ENCODE measurements at regions not wholly inside any gene's neighbourhood (a gene's known extent, or its start where the extent isn't known, plus 50 kb on each side); places are given as distances from the start of the nearest gene placed in this dataset.

GRCh38 chr21:35406635-35407034 lies 357.5 kb upstream of the RUNX1 start:
- Mint-ChIP-seq H3K4me3 (ENCODE audit: unreplicated experiment) (no peak overlapping the region), H3K27ac (ENCODE audit: unreplicated experiment) (no peak overlapping the region), H3K9me3 (ENCODE audit: unreplicated experiment) (no peaks in the 10 kb centered on the region), H3K27me3 (ENCODE audit: unreplicated experiment) (peaks cover 3% of the 10 kb centered on the region), H3K4me1 (ENCODE audit: low read depth, unreplicated experiment) (no peaks in the 10 kb centered on the region), H3K36me3 (ENCODE audit: unreplicated experiment) (no peaks in the 10 kb centered on the region)
- TF ChIP-seq, protein P1, sequence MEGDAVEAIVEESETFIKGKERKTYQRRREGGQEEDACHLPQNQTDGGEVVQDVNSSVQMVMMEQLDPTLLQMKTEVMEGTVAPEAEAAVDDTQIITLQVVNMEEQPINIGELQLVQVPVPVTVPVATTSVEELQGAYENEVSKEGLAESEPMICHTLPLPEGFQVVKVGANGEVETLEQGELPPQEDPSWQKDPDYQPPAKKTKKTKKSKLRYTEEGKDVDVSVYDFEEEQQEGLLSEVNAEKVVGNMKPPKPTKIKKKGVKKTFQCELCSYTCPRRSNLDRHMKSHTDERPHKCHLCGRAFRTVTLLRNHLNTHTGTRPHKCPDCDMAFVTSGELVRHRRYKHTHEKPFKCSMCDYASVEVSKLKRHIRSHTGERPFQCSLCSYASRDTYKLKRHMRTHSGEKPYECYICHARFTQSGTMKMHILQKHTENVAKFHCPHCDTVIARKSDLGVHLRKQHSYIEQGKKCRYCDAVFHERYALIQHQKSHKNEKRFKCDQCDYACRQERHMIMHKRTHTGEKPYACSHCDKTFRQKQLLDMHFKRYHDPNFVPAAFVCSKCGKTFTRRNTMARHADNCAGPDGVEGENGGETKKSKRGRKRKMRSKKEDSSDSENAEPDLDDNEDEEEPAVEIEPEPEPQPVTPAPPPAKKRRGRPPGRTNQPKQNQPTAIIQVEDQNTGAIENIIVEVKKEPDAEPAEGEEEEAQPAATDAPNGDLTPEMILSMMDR (IDR thresholded peaks at IDR 0.05; ENCODE audit: partially characterized antibody, unreplicated experiment): no peak
- DNase-seq: no peak

DNA sequence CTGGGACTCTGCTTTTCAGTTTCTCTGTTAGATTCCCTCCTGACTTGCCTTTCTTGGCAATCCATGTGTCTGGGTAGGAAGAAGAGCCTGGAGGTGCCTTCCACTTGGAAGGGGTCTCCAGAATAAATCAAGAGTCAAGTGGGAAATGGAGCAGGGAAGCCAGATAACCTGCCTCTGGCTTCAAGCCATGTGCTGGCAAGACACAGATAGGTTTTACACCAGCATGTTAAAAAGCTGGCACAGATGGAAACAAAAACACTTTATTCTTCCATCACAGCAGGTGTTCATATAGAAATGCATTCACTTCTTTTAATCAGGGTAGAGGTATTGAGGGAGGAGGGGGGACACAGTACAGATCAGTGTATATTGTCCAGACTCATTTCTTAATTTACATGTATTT lies 356.9 kb upstream of the RUNX1 start:
- H3K36me3 Mint-ChIP-seq (ENCODE audit: unreplicated experiment): no peaks in the 10 kb centered on the region
- H3K27me3 Mint-ChIP-seq (ENCODE audit: unreplicated experiment): peaks cover 4% of the 10 kb centered on the region
- no peak overlapping the region for H3K27ac Mint-ChIP-seq (ENCODE audit: unreplicated experiment)
- H3K4me1 Mint-ChIP-seq (ENCODE audit: low read depth, unreplicated experiment): no peaks in the 10 kb centered on the region
- no peaks in the 10 kb centered on the region for H3K9me3 Mint-ChIP-seq (ENCODE audit: unreplicated experiment)
- no peak overlapping the region for H3K4me3 Mint-ChIP-seq (ENCODE audit: unreplicated experiment)
- no peak for DNase-seq
- TF ChIP-seq, protein P1 (IDR thresholded peaks at IDR 0.05; ENCODE audit: partially characterized antibody, unreplicated experiment): no peak

GRCh38 chr21:35404247-35404646 lies 355.1 kb upstream of the RUNX1 start:
- Mint-ChIP-seq H3K36me3 (ENCODE audit: unreplicated experiment) (no peaks in the 10 kb centered on the region), H3K27ac (ENCODE audit: unreplicated experiment) (no peak overlapping the region), H3K9me3 (ENCODE audit: unreplicated experiment) (no peaks in the 10 kb centered on the region), H3K4me1 (ENCODE audit: low read depth, unreplicated experiment) (no peaks in the 10 kb centered on the region), H3K4me3 (ENCODE audit: unreplicated experiment) (no peak overlapping the region), H3K27me3 (ENCODE audit: unreplicated experiment) (peaks cover 4% of the 10 kb centered on the region)
- DNase-seq: no peak
- TF ChIP-seq, protein P1 (IDR thresholded peaks at IDR 0.05; ENCODE audit: partially characterized antibody, unreplicated experiment): no peak

DNA sequence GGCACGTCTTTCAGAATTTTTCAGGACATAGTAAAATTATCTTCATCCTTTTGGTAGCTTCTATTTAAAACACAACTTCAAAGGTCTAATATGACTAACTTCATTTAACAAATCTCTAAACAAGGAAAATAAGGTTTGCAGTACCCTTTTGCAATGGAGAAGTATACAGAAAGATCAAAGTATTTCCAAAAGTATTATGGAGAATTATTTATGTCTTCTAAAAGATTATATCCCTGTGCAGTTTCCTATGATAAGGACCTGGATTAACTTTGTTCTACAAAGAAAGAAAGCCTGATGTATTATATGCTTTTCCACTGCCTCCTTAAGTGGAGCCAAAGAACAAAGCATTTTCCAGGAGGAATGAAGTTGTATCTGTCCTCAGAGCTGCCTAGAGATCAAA lies 353.0 kb upstream of the RUNX1 start:
- Mint-ChIP-seq H3K4me1 (ENCODE audit: low read depth, unreplicated experiment) (no peaks in the 10 kb centered on the region), H3K27ac (ENCODE audit: unreplicated experiment) (no peak overlapping the region), H3K27me3 (ENCODE audit: unreplicated experiment) (peaks cover 4% of the 10 kb centered on the region), H3K4me3 (ENCODE audit: unreplicated experiment) (no peak overlapping the region), H3K9me3 (ENCODE audit: unreplicated experiment) (no peaks in the 10 kb centered on the region), H3K36me3 (ENCODE audit: unreplicated experiment) (no peaks in the 10 kb centered on the region)
- TF ChIP-seq, protein P1 (IDR thresholded peaks at IDR 0.05; ENCODE audit: partially characterized antibody, unreplicated experiment): no peak
- DNase-seq: no peak

- peaks cover 4% of the 10 kb centered on the region for H3K27me3 Mint-ChIP-seq (ENCODE audit: unreplicated experiment)
- no peaks in the 10 kb centered on the region for H3K9me3 Mint-ChIP-seq (ENCODE audit: unreplicated experiment)
- no peaks in the 10 kb centered on the region for H3K4me1 Mint-ChIP-seq (ENCODE audit: low read depth, unreplicated experiment)
- DNase-seq: no peak
- no peaks in the 10 kb centered on the region for H3K36me3 Mint-ChIP-seq (ENCODE audit: unreplicated experiment)
- no peak overlapping the region for H3K4me3 Mint-ChIP-seq (ENCODE audit: unreplicated experiment)
- H3K27ac Mint-ChIP-seq (ENCODE audit: unreplicated experiment): no peak overlapping the region
- TF ChIP-seq, protein P1 (IDR thresholded peaks at IDR 0.05; ENCODE audit: partially characterized antibody, unreplicated experiment): no peak
Measured at GRCh38 chr21:35401476-35401875, 352.4 kb upstream of the RUNX1 start.
